Spleen (tissue), 7 donors: ENCODE measurements at regions not wholly inside any gene's neighbourhood (a gene's known extent, or its start where the extent isn't known, plus 50 kb on each side); places are given as distances from the start of the nearest gene placed in this dataset.

Source experiments
- POLR2A ChIP-seq, 3 donors: fragments of 450-650 bp; IDR thresholded peaks; one replicate each; pipeline ENCODE4 v1.5.1; 2017; ENCODE audit warnings: antibody characterized with exemption in 3 of 3, mild to moderate bottlenecking in 1 of 3
- TF ChIP-seq, protein P1 (sequence below), 11 experiments: fragments of 200-600 bp in 7 of 11; fragments of 450-650 bp in 4 of 11; sonication (generic) in 4 of 11; IDR thresholded peaks in 8 of 11; conservative IDR thresholded peaks in 3 of 11; 1 replicate in 7 of 11; 2 replicates in 4 of 11; pipeline versions ENCODE4 v1.4.0 to v1.8.0; 2016 to 2021; ENCODE audit warnings: antibody characterized with exemption in 11 of 11, inconsistent platforms in 4 of 11, mild to moderate bottlenecking in 1 of 11
- donor health status: DM: no; HTN: no; CAD: no; lungs with moderate emphysema.
- donor health status: DM: no; HTN: no; CAD: no.
- donor health status: DM: no; HTN: no; CAD: no.

DNA sequence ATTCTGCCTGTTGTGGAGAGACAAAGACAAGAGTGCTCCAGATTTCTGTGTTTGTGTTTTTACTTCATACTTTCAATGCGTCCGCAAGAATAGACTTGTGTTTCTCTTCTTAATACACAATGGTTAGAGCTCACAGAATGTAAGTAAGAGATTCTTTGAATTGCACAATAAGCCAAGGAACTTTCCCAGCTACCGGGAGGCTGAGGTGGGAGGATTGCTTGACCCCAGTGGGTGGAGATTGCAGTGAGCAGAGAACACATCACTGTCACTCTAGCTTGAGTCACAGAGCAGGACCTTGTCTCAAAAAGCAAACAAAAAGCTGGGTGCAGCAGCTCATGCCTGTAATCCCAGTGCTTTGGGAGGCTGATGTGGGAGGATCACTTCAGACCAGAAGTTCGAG is 250.7 kb upstream of the MYO3A start:
- TF ChIP-seq POLR2A (IDR thresholded peaks at IDR 0.05) = no peak
- TF ChIP-seq, protein P1, sequence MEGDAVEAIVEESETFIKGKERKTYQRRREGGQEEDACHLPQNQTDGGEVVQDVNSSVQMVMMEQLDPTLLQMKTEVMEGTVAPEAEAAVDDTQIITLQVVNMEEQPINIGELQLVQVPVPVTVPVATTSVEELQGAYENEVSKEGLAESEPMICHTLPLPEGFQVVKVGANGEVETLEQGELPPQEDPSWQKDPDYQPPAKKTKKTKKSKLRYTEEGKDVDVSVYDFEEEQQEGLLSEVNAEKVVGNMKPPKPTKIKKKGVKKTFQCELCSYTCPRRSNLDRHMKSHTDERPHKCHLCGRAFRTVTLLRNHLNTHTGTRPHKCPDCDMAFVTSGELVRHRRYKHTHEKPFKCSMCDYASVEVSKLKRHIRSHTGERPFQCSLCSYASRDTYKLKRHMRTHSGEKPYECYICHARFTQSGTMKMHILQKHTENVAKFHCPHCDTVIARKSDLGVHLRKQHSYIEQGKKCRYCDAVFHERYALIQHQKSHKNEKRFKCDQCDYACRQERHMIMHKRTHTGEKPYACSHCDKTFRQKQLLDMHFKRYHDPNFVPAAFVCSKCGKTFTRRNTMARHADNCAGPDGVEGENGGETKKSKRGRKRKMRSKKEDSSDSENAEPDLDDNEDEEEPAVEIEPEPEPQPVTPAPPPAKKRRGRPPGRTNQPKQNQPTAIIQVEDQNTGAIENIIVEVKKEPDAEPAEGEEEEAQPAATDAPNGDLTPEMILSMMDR (IDR thresholded peaks at IDR 0.05 in 8 of 11, conservative IDR thresholded peaks at IDR 0.05 in 3 of 11) = no peak
